Body of pancreas (tissue), 4 donors: ENCODE measurements at regions not wholly inside any gene's neighbourhood (a gene's known extent, or its start where the extent isn't known, plus 50 kb on each side); places are given as distances from the start of the nearest gene placed in this dataset.

Experiments used
- CTCF ChIP-seq, 7 experiments: fragments of 450-650 bp in 4 of 7; fragments of 200-600 bp in 3 of 7; sonication (generic) in 3 of 7; IDR thresholded peaks; one replicate each; pipeline ENCODE4 v1.5.1; 2016 to 2019; ENCODE audit warnings: antibody characterized with exemption in 7 of 7
- POLR2A ChIP-seq, 3 donors: fragments of 450-650 bp; IDR thresholded peaks; one replicate each; pipeline ENCODE4 v1.6.1; 2016; ENCODE audit warnings: antibody characterized with exemption in 3 of 3, mild to moderate bottlenecking in 2 of 3

GRCh38 chr6:44715925-44716324 lies 328.4 kb downstream of the CDC5L start:
- TF ChIP-seq POLR2A (IDR thresholded peaks at IDR 0.05) (no peak), CTCF (IDR thresholded peaks at IDR 0.05) (no peak)
